GM12891 (cell line): ENCODE measurements at regions not wholly inside any gene's neighbourhood (a gene's known extent, or its start where the extent isn't known, plus 50 kb on each side); places are given as distances from the start of the nearest gene placed in this dataset.

Experiments used
- PAX5 ChIP-seq: IDR thresholded peaks from 2 replicates; pipeline ENCODE4 v1.6.1; 2011; ENCODE audit warnings: low read length, moderate library complexity, mild to moderate bottlenecking; ENCODE audit not compliant: insufficient read depth, severe bottlenecking
- POLR2A ChIP-seq: IDR thresholded peaks from 2 replicates; pipeline ENCODE4 v1.6.1; 2011; ENCODE audit warnings: low read depth, low read length, control low read depth
- POLR2AphosphoS5 ChIP-seq: IDR thresholded peaks from 2 replicates; pipeline ENCODE4 v1.6.1; 2011; ENCODE audit warnings: low read depth, low read length, control low read depth
- POU2F2 ChIP-seq: IDR thresholded peaks from 2 replicates; pipeline ENCODE4 v1.6.1; 2011; ENCODE audit warnings: low read depth, mild to moderate bottlenecking, control low read depth, low read length, moderate library complexity
- SPI1 ChIP-seq: IDR thresholded peaks from 2 replicates; pipeline ENCODE4 v1.6.1; 2011; ENCODE audit warnings: low read depth, low read length, control low read depth
- TAF1 ChIP-seq: IDR thresholded peaks from 2 replicates; pipeline ENCODE4 v1.6.1; 2011; ENCODE audit warnings: low read depth, low read length, control low read depth

DNA sequence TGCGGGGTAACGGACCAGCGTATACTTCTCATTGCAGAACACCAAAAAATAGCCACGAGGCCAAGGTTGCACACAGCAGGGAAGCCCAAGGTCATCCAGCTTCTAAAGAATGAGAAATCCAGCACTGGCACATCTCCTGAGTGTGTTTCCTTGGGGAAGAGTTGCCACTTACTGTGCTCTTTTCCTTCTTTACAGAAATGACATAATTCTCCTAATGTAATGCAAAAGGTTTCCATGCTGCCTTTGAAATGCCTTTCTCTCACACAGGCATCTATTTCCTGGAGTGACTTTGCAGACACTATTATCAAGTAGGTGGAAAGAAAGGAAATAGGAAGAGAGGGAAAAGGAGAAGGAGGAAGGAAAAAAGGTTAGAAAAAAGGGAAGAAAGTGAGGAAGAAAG is 862.1 kb upstream of the CELF4 start:
- no peak for TF ChIP-seq TAF1
- TF ChIP-seq POLR2A: no peak
- no peak for TF ChIP-seq POLR2AphosphoS5
- no peak for TF ChIP-seq PAX5
- no peak for TF ChIP-seq POU2F2
- no peak for TF ChIP-seq SPI1
